Testis (tissue), 2 donors: ENCODE measurements at regions not wholly inside any gene's neighbourhood (a gene's known extent, or its start where the extent isn't known, plus 50 kb on each side); places are given as distances from the start of the nearest gene placed in this dataset.

Experiments used
- CTCF ChIP-seq, 3 experiments: fragments of 450-650 bp in 2 of 3; fragments of 200-600 bp in 1 of 3; sonication (generic) in 1 of 3; IDR thresholded peaks; one replicate each; pipeline ENCODE4 v1.5.1; 2016 to 2019; ENCODE audit warnings: antibody characterized with exemption in 3 of 3, mild to moderate bottlenecking in 2 of 3, moderate library complexity in 1 of 3
- POLR2A ChIP-seq: fragments of 450-650 bp; IDR thresholded peaks from one replicate; pipeline ENCODE4 v1.6.1; 2017; ENCODE audit warnings: antibody characterized with exemption, mild to moderate bottlenecking, moderate library complexity

- TF ChIP-seq POLR2A = no peak
- no peak for TF ChIP-seq CTCF (IDR thresholded peaks at IDR 0.05)
Measured at GRCh38 chr2:210901326-210901725, 344.9 kb downstream of the CPS1 start.
